Heart right ventricle (tissue), 16 donors: ENCODE measurements at regions not wholly inside any gene's neighbourhood (a gene's known extent, or its start where the extent isn't known, plus 50 kb on each side); places are given as distances from the start of the nearest gene placed in this dataset.

Source experiments
- ATAC-seq, 8 donors: fragments of 200-7000 bp; cut with Tn5 transposase; one replicate each; pipeline ENCODE4 v1.9.1; 2020; ENCODE audit warnings: mild to moderate bottlenecking in 8 of 8, moderate library complexity in 8 of 8, moderate number of reproducible peaks in 1 of 8
- DNase-seq, 2 donors: peaks; one replicate each; pipeline ENCODE4 v3.0.0-alpha.2; 2020
- H3K27ac ChIP-seq, 10 donors: fragments of 200-600 bp; sonication (generic) in 2 of 10; one replicate each; pipeline versions ENCODE4 v1.5.0 to v1.8.0; 2020 to 2022; ENCODE audit warnings: mild to moderate bottlenecking in 3 of 10
- H3K27me3 ChIP-seq, 7 donors: fragments of 200-600 bp; one replicate each; pipeline ENCODE4 v1.8.0; 2021 to 2022; ENCODE audit warnings: mild to moderate bottlenecking in 2 of 7
- H3K36me3 ChIP-seq, 9 donors: fragments of 200-600 bp; sonication (generic) in 1 of 9; one replicate each; pipeline versions ENCODE4 v1.5.0 to v1.8.0; 2020 to 2022; ENCODE audit warnings: mild to moderate bottlenecking in 2 of 9
- H3K4me1 ChIP-seq, 9 donors: fragments of 200-600 bp; sonication (generic) in 1 of 9; one replicate each; pipeline versions ENCODE4 v1.5.0 to v1.8.0; 2020 to 2022; ENCODE audit warnings: mild to moderate bottlenecking in 4 of 9
- H3K4me3 ChIP-seq, 10 donors: fragments of 200-600 bp; sonication (generic) in 2 of 10; one replicate each; pipeline versions ENCODE4 v1.5.0 to v1.8.0; 2020 to 2022; ENCODE audit warnings: mild to moderate bottlenecking in 7 of 10, moderate library complexity in 2 of 10
- H3K9me3 ChIP-seq, 11 donors: fragments of 200-600 bp in 10 of 11; sonication (generic) in 2 of 11; one replicate each; pipeline versions ENCODE4 v1.5.0 to v1.8.0; 2013 to 2022; ENCODE audit warnings: mild to moderate bottlenecking in 2 of 11, control low read depth in 1 of 11, moderate library complexity in 1 of 11
- CTCF ChIP-seq, 9 donors: fragments of 200-600 bp; sonication (generic) in 2 of 9; IDR thresholded peaks; one replicate each; pipeline versions ENCODE4 v1.5.0 to v1.8.0; 2021 to 2022; ENCODE audit warnings: antibody characterized with exemption in 9 of 9, mild to moderate bottlenecking in 5 of 9, moderate library complexity in 1 of 9
- WGBS, 2 donors: extraction: QIAGEN DNeasy Blood & Tissue Kit; methylation state at CpG; one replicate each; pipeline ENCODE4 v1.1.7; 2013; ENCODE audit warnings: inconsistent platforms in 1 of 2; 5-methylcytosine and 5-hydroxymethylcytosine counted together
- intact Hi-C, 10 donors: fragments of 100-400 bp; cut with DNase I; formaldehyde crosslinking; loops; one replicate each; pipeline versions ENCODE4 v1.11.1 to v1.14.2; 2022
- donor health status: Arrhythmogenic right ventricular cardiomyopathy.
- donor health status: ischemic (EF 13 %, LVEDD 7.1; RV severe dilation, severe dysfunction).
- donor health status: healthy with polysubstance abuse.
- donor health status: DM: no; HTN: yes; CAD: no.
- donor health status: DM: no; HTN: no; CAD: no.
- donor health status: ischemic (EF 25% LVEDD 6.9; RV normal size, moderate dysfunction).
- donor health status: ischemic (EF 25% LVEDD 5.7; RV mildly dilated, moderate dysfunction).
- donor health status: healthy.
- donor health status: DM: yes; HTN: yes; CAD: no.
- donor health status: Ischemic cardiomyopathy.
- donor health status: ischemic (EF 35%, LVEDD 5.7; RV mildly dilated, moderate dysfunction).
- donor health status: nonischemic (EF 11% LVEDD 7.7; RV severe dilation, severe dysfunction).
- donor health status: DM: yes; HTN: yes; CAD: no.
- donor health status: PGD.
- donor health status: ischemic (EF 29% LVEDD 5.4; RV normal size, mild dysfunction).
- donor health status: nonischemic (EF 23%, LVEDD 6.1; RV moderate dilation, normal function).

- Histone ChIP-seq H3K9me3 (peaks cover 0 to 12% (median 0%) of the 10 kb centered on the region in 11 donors), H3K27ac (no peak overlapping the region), H3K4me1 (no peaks in the 10 kb centered on the region), H3K4me3 (no peak overlapping the region), H3K36me3 (no peaks in the 10 kb centered on the region), H3K27me3 (peaks cover 0 to 3% (median 0%) of the 10 kb centered on the region in 7 donors)
- ATAC-seq, result no peak
- intact Hi-C loops, result no loop called here
- TF ChIP-seq CTCF (IDR thresholded peaks at IDR 0.05), result no peak
- DNase-seq, result no peak
These were observed 1027.0 kb upstream of the AUTS2 start for GRCh38 chr7:68571286-68571685.

- H3K36me3 ChIP-seq, result no peaks in the 10 kb centered on the region
- intact Hi-C loops, result no loop called here
- ATAC-seq (no peak), DNase-seq (no peak)
- H3K27ac ChIP-seq, result no peak overlapping the region
- H3K4me3 ChIP-seq, result no peak overlapping the region
- 68 to 73% methylated on average over 12 of the region's 12 CpGs for WGBS, 2 donors
- H3K27me3 ChIP-seq, result peaks cover 0 to 4% (median 0%) of the 10 kb centered on the region in 7 donors
- peaks cover 0 to 4% (median 0%) of the 10 kb centered on the region in 11 donors for H3K9me3 ChIP-seq
- no peak for TF ChIP-seq CTCF (IDR thresholded peaks at IDR 0.05)
- no peaks in the 10 kb centered on the region for H3K4me1 ChIP-seq
These were observed 1024.8 kb upstream of the AUTS2 start for GRCh38 chr7:68573271-68574005.

- no peak for TF ChIP-seq CTCF (IDR thresholded peaks at IDR 0.05)
- H3K4me3 ChIP-seq, result no peak overlapping the region
- intact Hi-C loops, result no loop called here
- H3K36me3 ChIP-seq, result no peaks in the 10 kb centered on the region
- peaks cover 0 to 22% (median 0%) of the 10 kb centered on the region in 11 donors for H3K9me3 ChIP-seq
- 71 to 84% methylated on average over 2 of the region's 2 CpGs for WGBS, 2 donors
- peaks cover 0 to 4% (median 0%) of the 10 kb centered on the region in 7 donors for H3K27me3 ChIP-seq
- DNase-seq (no peak), ATAC-seq (no peak)
- H3K4me1 ChIP-seq, result no peaks in the 10 kb centered on the region
- no peak overlapping the region for H3K27ac ChIP-seq
These were observed 1021.9 kb upstream of the AUTS2 start for GRCh38 chr7:68576366-68576765.

GRCh38 chr7:68581417-68581816, 1016.9 kb upstream of the AUTS2 start:
- no peak for DNase-seq
- Histone ChIP-seq H3K27me3 (peaks cover 0 to 4% (median 0%) of the 10 kb centered on the region in 7 donors), H3K36me3 (no peaks in the 10 kb centered on the region), H3K27ac (no peak overlapping the region), H3K4me1 (no peaks in the 10 kb centered on the region), H3K4me3 (no peak overlapping the region), H3K9me3 (peaks cover 0 to 37% (median 2%) of the 10 kb centered on the region in 11 donors)
- TF ChIP-seq CTCF (IDR thresholded peaks at IDR 0.05), result no peak
- no peak for ATAC-seq
- 93% methylated on average over 1 of the region's 1 CpG for WGBS, 2 donors
- intact Hi-C loops, result no loop called here
